ENCODE measurements at regions not wholly inside any gene's neighbourhood (a gene's known extent, or its start where the extent isn't known, plus 50 kb on each side); places are given as distances from the start of the nearest gene placed in this dataset.

GRCh38 chr2:45199973-45200372 is 190.7 kb upstream of the SIX2 start:
- ATAC-seq (ENCODE audit: insufficient number of reproducible peaks, low FRiP score, low read depth) (no peak), DNase-seq (ENCODE audit: low spot score) (no peak)
- Histone ChIP-seq H3K9me3 (peaks cover 3% of the 10 kb centered on the region), H3K27ac (no peak overlapping the region), H3K27me3 (replicated peaks; ENCODE audit: insufficient read depth) (no peaks in the 10 kb centered on the region), H3K4me3 (no peak overlapping the region), H3K4me1 (ENCODE audit: control insufficient read depth in 1 of 2, low read depth in 2 of 2) (no peaks in the 10 kb centered on the region), H3K36me3 (no peaks in the 10 kb centered on the region)
- no peak for TF ChIP-seq CTCF (IDR thresholded peaks at IDR 0.05)

GRCh38 chr2:45195916-45196315 is 186.7 kb upstream of the SIX2 start:
- DNase-seq (ENCODE audit: low spot score): no peak
- Histone ChIP-seq H3K36me3 (no peaks in the 10 kb centered on the region), H3K4me1 (ENCODE audit: control insufficient read depth in 1 of 2, low read depth in 2 of 2) (no peaks in the 10 kb centered on the region), H3K9me3 (no peaks in the 10 kb centered on the region), H3K27me3 (replicated peaks; ENCODE audit: insufficient read depth) (no peaks in the 10 kb centered on the region), H3K27ac (no peak overlapping the region), H3K4me3 (no peak overlapping the region)
- no peak for TF ChIP-seq CTCF (IDR thresholded peaks at IDR 0.05)
- ATAC-seq (ENCODE audit: insufficient number of reproducible peaks, low FRiP score, low read depth): no peak

DNA sequence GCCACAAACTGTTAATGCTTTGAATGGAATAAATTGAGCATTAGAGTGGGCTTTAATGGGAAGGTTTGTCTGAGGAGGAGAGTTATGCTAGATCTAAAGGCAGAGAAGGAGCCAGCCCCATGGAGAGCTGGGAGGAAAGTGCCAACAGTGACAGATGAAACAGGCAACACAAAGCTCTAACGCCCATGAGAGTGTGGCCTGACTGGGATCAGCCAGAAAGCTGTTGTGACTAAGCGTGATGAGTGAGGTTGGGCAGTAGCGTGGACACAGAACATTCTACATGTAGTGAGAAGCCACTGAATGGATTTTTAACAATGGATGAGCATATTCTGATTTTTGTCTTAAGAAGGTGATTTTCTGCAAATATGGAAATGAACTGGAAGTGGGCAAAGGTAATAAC is 185.3 kb upstream of the SIX2 start:
- Histone ChIP-seq H3K36me3 (no peaks in the 10 kb centered on the region), H3K27ac (no peak overlapping the region), H3K4me3 (no peak overlapping the region), H3K9me3 (no peaks in the 10 kb centered on the region), H3K4me1 (ENCODE audit: control insufficient read depth in 1 of 2, low read depth in 2 of 2) (no peaks in the 10 kb centered on the region), H3K27me3 (replicated peaks; ENCODE audit: insufficient read depth) (no peaks in the 10 kb centered on the region)
- no peak for TF ChIP-seq CTCF (IDR thresholded peaks at IDR 0.05)
- ATAC-seq (ENCODE audit: insufficient number of reproducible peaks, low FRiP score, low read depth) (no peak), DNase-seq (ENCODE audit: low spot score) (no peak)

DNA sequence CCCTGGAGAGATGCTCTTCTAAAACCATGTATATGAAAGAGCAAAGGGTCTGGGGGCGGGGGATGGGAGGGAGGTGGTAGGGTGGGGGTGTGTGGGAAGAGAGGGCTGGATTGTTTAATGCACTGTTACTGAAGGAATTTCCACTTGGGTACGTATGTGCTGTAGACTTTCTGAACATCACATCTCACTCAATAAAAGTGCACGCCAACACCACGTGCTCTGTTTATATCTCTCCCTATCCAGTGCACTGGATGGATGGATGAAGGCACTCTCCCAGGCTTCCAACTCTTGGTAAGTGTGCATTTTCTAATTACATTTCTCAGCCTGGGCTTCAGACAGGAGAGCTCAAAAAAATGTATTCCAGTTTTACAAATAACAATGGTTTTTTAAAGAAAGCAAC is 184.3 kb upstream of the SIX2 start:
- Histone ChIP-seq H3K9me3 (no peaks in the 10 kb centered on the region), H3K36me3 (no peaks in the 10 kb centered on the region), H3K27me3 (replicated peaks; ENCODE audit: insufficient read depth) (no peaks in the 10 kb centered on the region), H3K27ac (no peak overlapping the region), H3K4me1 (ENCODE audit: control insufficient read depth in 1 of 2, low read depth in 2 of 2) (no peaks in the 10 kb centered on the region), H3K4me3 (no peak overlapping the region)
- no peak for DNase-seq (ENCODE audit: low spot score)
- no peak for TF ChIP-seq CTCF (IDR thresholded peaks at IDR 0.05)
- no peak for ATAC-seq (ENCODE audit: insufficient number of reproducible peaks, low FRiP score, low read depth)

DNA sequence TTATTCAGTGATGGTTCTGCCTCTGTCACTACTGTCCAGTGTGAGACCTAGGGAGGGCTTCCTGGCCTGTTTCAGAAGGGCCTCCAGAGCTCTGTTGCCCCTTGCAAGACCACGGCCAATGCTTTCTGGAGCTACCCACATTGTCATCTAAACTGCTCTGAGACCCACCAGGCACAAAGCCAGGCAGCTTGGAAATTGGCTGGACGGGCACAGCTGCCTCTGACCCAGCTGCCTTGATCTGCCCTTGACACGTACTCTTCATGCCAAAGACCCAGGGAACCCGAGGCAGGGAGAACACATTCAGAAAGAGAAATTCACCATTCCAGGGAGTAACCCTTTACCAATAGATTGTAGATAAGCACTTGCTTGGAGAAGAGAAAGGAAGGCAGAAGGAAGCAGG is 183.7 kb upstream of the SIX2 start:
- Histone ChIP-seq H3K4me3 (no peak overlapping the region), H3K4me1 (ENCODE audit: control insufficient read depth in 1 of 2, low read depth in 2 of 2) (no peaks in the 10 kb centered on the region), H3K27me3 (replicated peaks; ENCODE audit: insufficient read depth) (no peaks in the 10 kb centered on the region), H3K27ac (no peak overlapping the region), H3K9me3 (no peaks in the 10 kb centered on the region), H3K36me3 (no peaks in the 10 kb centered on the region)
- ATAC-seq (ENCODE audit: insufficient number of reproducible peaks, low FRiP score, low read depth) (no peak), DNase-seq (ENCODE audit: low spot score) (no peak)
- TF ChIP-seq CTCF (IDR thresholded peaks at IDR 0.05): no peak

Data from thoracic aorta (tissue), 2 donors.